Neural progenitor cell (in vitro differentiated cells): ENCODE measurements at regions not wholly inside any gene's neighbourhood (a gene's known extent, or its start where the extent isn't known, plus 50 kb on each side); places are given as distances from the start of the nearest gene placed in this dataset.

Experiments used
- EZH2 ChIP-seq: fragments of 200-600 bp; sonication (generic); IDR thresholded peaks from 2 replicates; pipeline ENCODE4 v1.6.1; 2017; ENCODE audit warnings: antibody characterized with exemption, mild to moderate bottlenecking, moderate library complexity
- TF ChIP-seq, protein P1 (sequence below): fragments of 200-600 bp; sonication (generic); IDR thresholded peaks from 2 replicates; pipeline ENCODE4 v1.5.1; 2017; ENCODE audit warnings: antibody characterized with exemption, mild to moderate bottlenecking

DNA sequence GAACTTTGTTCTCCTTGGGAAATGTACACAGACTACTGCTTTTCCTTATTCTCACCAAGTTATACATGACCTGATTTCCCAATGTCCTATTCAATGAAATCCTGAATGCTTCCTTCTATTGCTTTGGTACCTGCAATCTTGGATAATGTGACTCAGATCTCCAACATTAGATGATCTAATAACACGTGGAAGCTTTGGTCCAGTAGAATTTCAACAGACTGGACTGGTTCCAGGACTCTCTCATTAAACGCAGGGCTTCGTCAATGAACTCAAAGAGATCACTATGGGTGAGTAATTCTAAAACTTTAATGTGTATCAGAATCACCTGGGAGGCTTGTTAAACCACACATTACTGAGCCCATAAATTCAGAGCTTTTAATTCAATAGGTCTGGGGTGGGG is 413.6 kb upstream of the KCNH7 start:
- TF ChIP-seq EZH2 = no peak
- TF ChIP-seq, protein P1, sequence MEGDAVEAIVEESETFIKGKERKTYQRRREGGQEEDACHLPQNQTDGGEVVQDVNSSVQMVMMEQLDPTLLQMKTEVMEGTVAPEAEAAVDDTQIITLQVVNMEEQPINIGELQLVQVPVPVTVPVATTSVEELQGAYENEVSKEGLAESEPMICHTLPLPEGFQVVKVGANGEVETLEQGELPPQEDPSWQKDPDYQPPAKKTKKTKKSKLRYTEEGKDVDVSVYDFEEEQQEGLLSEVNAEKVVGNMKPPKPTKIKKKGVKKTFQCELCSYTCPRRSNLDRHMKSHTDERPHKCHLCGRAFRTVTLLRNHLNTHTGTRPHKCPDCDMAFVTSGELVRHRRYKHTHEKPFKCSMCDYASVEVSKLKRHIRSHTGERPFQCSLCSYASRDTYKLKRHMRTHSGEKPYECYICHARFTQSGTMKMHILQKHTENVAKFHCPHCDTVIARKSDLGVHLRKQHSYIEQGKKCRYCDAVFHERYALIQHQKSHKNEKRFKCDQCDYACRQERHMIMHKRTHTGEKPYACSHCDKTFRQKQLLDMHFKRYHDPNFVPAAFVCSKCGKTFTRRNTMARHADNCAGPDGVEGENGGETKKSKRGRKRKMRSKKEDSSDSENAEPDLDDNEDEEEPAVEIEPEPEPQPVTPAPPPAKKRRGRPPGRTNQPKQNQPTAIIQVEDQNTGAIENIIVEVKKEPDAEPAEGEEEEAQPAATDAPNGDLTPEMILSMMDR = no peak
